Daoy (cell line): ENCODE measurements at regions not wholly inside any gene's neighbourhood (a gene's known extent, or its start where the extent isn't known, plus 50 kb on each side); places are given as distances from the start of the nearest gene placed in this dataset.
"Not testable (repeated sequence)": the region's sequence is repeated elsewhere in the genome, so short reads cannot be mapped to it uniquely, and the experiment has no call there.

Experiments used
- DNase-seq: peaks from one replicate; pipeline ENCODE4 v3.0.0-alpha.2; 2015; ENCODE audit warnings: low read depth

DNA sequence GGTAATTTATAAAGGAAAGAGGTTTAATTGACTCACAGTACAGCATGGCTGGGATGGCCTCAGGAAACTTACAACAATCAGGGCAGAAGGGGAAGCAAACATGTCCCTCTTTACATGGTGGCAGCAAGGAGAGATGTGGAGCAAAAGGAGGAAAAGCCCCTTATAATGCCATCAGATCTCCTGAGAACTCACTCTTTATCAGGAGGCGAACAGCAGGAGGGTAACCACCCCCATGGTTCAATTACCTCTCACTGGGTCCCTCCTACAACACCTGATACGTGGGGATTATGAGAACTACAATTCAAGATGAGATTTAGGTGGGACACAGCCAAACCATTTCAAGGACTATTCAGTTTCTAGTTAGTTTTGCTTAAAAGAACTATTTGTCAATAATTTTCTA is 453.3 kb downstream of the C12orf50 start:
- DNase-seq, result no peak

DNA sequence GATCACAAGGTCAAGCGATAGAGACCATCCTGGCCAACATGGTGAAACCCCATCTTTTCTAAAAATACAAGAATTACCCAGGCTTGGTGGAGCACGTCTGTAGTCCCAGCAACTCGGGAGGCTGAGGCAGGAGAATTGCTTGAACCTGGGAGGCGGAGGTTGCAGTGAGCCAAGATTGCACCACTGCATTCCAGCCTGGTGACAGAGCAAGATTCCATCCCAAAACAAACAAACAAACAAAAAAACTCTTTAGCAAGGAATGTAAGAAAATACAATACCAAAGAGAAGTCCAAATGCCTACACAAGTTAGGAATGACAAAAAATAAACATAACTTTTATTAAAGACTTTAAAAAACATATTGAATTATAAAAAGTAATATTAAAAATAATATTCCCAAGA is 462.3 kb downstream of the C12orf50 start:
- not testable (repeated sequence) for DNase-seq

DNA sequence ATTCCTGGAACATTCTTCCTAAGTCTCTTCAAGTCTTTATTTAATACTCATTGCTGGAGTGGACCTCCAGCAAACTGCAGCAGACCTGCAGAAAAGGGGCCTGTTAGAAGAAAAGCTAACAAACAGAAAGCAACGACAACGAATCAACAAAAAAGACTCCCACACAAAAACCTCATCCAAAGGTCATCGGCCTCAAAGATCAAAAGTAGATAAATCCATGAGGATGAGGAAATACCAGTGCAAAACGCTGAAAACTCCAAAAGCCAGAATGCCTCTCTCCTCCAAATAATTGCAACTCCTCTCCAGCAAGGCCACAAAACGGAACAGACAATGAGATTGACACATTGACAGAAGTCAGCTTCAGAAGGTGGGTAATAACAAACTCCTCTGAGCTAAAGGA is 472.2 kb downstream of the C12orf50 start:
- no peak for DNase-seq

DNA sequence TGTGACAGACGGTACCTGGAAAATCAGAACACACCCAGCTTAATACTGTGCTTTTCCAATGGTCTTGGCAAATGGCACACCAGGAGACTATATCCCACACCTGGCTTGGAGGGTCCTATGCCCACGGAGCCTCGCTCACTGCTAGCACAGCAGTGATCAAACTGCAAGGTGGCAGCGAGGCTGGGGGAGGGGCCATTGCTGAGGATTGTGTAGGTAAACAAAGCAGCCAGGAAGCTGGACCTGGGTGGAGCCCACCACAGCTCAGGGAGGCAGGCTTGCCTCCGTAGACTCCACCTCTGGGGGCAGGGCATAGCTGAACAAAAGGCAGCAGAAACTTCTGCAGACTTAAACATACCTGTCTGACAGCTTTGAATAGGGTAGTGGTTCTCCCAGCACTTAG is 498.0 kb downstream of the C12orf50 start:
- not testable (repeated sequence) for DNase-seq

DNA sequence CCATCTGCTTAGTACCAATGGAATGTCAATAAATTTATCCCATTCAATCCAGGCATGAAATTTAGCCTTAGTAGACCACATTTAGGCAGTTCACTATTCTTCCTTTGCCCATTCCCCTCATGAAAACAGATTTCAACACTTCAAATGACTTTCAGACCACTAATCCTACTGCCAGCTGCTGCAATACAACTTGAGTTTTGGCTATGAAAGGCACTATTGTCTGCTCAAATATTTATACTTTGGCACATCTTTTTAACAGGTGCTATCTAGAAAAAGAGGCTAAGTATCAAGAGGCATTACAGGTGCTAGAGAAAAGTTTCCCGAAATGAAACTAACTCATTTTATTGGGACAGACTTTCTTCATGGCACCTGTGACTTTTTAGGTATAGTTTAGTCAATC is 499.8 kb downstream of the C12orf50 start:
- no peak for DNase-seq

DNA sequence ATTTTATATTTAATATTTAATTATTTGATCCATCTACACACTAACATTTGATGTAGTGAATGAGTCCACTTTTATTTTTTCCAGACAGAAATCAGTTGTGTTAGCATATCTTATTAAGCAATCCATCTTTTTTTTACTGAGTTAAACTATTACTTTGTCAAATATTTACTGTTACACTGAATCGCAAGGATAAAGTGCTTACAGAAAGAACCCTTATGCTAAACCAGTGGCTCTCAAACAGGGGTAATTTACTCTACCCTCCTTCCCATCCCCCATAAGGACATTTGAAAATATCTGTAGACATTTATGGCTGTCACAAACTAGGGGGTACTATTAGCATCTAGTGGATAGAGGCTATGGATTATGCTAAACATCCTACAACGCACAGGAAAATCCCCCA is 508.2 kb downstream of the C12orf50 start:
- DNase-seq, result no peak

DNA sequence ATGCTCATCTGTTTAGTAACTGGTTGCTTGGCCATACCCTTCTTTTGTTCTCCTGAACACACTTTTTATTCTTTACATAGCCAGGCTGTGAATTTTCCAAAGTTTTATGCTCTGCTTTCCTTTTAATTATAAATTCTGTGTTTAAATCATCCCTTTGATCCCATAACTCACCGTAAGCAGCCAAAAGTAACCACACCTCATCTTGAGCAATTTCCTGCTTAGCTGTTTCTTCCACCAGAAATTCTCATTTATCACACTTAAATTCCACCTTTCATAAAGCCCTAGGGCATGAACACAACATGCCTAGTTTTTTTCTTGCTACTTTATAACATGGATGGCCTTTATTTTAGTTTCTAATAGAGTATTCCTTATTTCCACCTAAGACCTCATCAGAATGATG is 510.7 kb downstream of the C12orf50 start:
- DNase-seq, result no peak

DNA sequence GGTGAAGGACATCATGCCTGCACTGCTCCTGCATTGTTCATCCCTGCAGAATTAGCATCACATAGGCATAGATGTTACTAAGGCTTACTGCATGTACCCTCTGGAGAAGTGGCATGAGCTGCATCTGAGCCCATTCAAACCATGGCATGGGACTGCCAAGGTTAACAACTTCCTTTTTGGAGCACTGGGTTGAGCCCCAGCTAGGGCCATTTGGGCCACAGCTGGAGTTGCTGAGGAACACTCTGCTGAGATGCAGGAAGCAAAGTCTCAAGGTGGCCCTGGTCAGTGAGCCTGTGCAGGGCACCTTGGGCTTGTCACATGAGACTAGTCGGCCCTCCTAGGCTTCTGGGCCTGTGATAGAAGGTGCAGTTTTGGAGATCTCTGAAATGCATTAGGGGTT is 511.2 kb downstream of the C12orf50 start:
- no peak for DNase-seq

DNA sequence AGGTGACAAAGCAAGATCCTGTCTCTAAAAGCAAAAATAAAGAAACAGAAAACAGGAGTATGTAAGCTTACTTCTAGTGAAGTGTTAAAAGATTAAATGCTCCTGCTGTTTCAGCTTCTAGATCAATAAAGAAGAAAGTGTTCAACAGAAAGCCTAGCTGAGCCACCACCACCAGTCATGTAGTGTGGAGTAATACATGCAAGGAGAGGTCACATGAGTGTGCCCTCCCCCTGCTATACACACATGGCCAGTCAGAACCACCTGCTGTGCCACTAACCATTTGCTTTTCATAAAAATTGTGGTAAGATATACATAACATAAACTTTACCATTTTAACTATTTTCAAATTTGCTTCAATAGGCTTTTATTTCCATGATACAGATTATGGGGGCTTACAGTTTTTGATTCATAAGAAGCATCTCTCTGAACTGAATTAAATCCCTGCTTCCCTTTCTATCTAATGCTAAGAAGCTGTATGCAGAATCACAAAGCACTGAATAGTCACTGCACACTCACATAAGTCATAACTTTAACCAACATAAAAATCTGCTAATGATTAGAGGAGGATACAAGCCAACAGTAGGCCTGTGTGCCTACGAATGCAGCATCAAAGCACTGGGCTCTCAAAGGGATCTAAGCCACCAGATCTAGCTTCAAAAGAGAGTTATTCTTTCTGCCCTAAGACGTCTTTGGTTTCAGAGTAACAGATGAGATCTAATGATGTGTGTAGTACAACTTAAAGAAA is 515.5 kb downstream of the C12orf50 start:
- DNase-seq, result no peak

DNA sequence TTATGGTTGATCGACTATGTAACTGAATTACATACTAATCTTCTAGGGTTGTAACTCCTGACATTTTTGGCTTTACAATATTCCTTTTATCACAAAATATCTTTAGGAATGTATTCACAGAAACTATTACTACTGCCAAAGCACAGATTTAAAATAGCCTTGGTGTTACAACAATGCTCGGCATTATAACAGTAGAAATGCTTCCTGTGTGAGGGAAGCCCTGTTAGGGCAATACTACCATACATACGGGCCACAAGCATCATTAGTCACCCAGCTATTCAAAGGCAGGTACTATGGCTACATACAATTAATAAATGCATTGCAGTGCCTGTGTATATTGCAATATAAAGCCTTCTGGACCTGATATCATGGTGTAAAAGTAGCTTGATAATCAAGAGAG is 517.8 kb downstream of the C12orf50 start:
- DNase-seq, result no peak

DNA sequence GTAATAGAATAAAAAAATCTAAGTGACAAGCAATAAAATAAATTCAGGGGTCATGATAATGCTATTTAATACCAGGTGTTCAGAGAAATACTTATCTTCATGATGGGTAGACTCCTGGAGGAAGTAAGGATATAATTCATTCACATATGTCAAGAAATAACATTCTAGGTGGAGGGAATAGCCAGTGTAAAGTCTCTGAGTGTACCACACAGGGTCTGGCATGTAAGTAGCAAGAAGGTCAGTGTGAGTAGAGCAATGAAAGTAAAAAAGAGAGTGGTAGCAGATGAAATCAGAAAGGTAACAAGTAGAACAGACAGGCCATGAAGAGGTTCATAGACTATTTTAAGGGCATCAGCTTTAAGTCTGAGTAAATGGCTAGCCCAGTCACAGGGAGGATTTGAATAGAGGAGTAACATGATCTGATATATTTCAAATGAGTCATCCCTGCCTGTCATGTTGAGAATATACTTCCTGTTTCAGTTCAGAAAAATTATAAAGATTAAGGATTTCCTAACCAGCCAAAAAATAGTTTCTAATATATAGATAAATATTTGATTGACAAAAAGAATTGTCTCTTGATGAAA is 519.9 kb downstream of the C12orf50 start:
- DNase-seq, result peak; percentile 23

DNA sequence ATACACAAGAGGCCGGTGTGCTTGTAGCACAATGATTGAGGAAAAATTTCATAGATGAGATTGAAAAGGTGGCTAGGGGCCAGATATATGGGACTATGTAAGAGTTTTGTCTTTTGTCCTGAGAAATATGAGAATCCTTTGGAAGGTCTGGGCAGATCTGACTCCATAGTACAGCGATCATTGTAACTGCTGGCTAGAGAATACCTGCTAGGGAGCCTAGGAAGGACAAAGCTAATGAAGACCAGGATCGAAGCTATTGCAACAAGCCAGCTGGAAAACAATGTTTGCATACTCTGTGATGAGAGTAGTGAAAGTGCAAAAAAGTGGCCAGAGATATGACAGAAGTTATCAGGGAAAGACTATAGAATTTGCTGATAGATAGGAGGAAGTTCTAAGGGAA is 537.6 kb downstream of the C12orf50 start:
- DNase-seq, result no peak

DNA sequence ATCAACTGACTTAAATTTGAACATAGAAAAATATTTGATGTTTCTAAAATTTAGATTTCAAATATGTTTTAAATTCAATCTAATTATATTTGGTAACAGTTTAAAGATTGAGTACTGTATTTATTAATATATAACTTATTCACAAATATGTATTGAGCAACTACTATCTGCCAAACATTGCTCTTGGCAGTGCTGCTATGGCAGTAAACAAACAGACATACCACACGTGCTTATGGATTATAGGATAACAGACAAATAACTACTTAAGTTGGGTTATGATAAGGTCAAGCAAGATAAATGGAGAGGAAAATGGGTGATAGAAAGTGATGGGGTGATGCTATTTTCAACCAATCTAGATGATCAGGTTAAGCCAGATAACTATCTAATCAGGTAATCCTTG is 538.1 kb downstream of the C12orf50 start:
- DNase-seq, result no peak

DNA sequence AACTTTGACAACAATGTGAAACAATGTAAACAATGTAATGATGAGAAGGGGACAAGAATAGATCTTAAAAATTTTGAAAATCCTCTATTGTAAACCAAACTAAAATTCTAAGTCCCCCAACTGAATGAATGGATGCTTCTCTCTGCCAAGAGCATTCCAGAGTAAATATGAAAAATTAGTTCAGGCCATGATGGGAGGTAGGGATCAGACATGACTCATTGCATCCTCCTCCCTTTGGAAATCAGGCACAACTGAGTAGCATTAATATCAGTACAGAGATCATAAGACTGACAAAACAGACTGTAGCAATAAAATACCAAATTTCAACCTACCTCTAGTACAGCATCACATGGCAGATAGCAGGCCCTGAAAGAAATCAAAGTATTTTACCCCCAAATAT is 559.9 kb downstream of the C12orf50 start:
- DNase-seq, result no peak

DNA sequence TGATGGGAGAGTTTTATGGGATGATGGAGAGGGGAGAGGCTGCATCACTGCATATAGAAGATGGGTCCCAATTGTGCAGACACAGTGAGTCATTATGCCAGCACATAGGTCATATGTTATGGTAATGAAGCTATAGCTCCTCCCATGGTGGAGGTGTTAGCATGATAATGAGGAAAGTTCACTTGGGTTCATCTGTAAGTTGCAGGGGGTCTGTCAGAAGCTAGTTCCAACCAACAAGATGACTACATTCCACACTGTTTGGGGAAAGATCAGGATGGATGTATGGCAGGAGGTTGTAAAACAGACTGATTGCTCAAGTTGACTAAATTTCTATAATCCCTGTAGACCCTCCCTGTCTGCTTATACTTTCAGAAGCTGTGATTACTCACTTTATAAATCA is 561.3 kb downstream of the C12orf50 start:
- DNase-seq, result peak; percentile 0

DNA sequence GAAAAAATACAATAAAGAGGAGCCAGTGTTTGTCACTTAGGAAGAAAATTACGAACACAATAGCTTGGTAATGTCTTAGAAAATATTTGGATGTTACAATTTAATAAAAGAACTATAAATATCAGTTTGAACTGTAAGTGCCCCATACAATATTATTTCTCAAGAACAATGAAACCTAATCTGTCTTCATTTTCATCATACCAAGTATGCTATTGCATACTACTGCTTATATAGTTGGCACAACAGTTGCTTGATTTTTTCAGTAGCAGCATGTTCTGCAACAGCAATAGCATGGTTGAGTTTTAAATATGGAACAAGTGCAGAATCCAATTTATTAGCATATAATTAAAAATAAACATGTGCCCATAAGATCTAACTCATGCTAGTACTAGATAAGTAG is 564.6 kb downstream of the C12orf50 start:
- DNase-seq, result no peak

DNA sequence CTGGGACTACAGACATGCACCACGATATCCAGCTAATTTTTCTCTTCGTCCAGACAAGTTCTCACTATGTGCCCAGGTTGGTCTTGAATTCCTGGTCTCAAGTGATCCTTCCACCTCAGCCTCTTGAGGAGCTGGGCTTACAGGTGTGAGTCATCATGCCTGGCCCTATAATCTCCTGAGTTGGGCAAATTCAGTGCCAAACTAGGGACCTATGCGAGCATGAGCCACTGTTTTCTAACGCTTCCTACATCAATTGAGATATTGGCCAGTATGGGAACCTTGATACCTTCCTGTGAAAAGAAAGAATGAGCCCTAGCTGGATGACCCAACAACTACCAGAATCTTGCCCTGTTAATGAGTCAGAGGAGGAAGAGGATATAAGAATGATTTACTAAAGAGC is 585.2 kb downstream of the C12orf50 start:
- DNase-seq, result no peak

DNA sequence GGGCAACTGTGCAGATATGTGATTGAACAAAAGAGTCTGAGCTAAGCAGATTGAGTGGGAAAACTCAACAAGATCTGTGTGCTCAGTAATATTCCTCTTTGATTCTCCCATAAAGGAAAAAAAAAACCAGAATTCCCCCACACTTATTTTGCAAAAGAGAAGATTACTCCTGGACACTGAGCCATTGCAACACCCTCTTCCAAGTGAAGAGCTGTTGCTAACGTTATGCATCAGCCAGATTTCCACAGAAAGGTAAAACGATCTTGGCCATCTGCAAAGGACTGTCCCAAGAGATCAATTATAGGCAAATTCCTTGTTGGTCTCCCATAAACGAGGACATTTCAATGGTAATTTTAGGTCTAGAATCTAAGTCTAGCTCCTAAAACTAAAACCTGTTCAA is 587.7 kb downstream of the C12orf50 start:
- DNase-seq, result no peak

DNA sequence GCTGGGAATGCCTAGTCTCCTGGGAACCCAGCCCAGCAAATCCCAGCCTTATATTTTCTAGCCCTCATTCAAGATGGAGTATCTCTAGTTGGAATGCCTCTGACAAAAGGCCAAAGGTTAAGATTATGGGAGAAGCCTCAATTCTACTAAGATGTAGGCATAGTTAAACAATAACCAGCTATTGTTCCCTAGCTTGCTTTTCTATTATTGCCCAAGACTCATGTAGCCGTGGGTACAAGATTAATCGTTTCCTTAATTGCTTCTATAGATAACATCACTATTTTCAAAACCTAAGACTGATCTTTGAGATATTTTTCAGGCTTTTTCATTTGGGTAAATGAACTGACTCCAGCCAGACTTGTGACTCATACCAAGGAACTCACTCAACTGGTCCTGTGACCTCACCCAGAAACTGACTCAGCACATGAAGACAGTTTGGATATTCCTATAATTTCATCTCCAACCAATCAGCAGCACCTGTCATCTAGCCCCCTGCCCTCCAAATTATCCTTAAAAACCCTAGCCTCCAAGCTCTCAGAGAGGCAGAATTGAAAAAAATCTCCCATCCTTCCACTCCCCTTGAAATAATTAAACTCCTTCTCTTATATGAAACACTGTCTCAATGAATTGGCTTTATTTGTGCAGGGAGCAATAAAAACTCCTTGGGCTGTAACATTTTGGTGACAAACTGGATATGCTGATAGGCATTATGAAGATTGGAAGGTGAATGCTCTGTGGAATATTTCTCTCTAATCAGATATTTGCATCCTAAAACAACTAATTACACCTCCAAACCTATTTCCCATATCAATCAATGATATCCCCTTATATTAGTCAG is 589.0 kb downstream of the C12orf50 start:
- peak; percentile 60 for DNase-seq

DNA sequence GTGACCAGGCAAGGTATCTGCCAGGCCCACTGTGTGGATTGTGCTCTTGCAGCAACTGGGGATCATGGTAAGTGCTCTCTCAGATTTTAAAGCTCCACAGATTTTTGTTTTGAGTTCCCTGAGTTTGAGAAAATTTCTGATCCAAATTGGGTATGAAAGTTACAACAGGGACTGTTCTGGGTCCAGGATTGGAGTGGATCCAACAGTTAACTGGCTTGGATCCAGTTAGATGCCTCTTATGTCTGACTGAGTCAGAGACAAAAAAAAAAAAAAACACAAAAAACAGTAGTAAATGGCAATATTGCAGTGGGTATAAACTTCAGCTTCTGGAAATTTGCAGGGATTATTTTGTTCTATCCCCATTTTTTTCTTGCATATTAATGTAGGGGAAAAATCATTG is 598.8 kb downstream of the C12orf50 start:
- no peak for DNase-seq

DNA sequence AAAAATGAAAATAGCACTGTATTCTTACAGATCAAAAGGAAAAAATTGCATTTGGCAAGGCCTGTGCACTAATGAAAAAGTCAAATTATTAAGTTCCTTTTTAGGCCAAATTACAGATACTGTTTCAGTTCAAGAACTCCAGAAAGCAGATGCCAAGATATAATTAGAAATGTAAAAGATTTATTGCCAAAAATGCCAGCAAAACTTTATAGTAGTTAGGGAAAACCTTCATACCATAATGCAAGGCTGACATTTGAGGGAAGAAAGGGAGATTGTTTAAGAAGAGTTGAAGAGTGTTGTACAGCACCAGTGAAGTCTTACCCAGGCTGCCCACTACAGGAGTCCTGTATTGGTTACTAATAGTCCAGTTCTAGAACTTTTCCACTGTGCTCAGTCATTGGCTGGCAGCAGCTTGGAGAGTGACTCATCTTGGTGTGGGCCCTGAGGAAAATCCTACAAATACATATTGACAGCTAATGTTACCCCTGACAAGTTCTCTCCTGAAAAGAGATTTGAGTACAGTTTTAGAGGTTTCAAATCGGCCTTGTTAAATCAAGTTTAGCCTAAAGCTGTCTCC is 600.4 kb downstream of the C12orf50 start:
- DNase-seq, result no peak

DNA sequence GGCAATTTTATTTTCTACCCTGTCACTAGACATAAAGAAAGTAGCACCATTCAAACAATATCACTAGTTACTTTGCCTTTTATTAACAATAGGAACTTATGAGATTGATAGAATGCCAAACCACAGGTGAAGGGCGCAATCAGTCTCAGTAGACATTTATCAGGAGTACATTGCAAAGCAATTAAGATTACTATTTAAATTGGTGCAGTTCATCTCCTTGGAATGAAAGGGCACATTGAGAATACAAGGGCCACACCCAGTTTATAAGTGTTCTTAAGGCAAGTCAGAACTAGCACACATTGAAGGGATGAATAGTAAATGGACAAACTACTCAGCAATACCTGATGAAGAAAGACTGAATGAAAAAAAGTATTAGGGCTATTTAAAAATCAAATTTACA is 601.4 kb downstream of the C12orf50 start:
- DNase-seq, result no peak
